Peyer's patch (tissue), 4 donors: ENCODE measurements at regions not wholly inside any gene's neighbourhood (a gene's known extent, or its start where the extent isn't known, plus 50 kb on each side); places are given as distances from the start of the nearest gene placed in this dataset.
"Not testable (repeated sequence)": the region's sequence is repeated elsewhere in the genome, so short reads cannot be mapped to it uniquely, and the experiment has no call there.

Experiments used
- CTCF ChIP-seq, 6 experiments: fragments of 450-650 bp in 4 of 6; fragments of 200-600 bp in 2 of 6; sonication (generic) in 1 of 6; IDR thresholded peaks; one replicate each; pipeline ENCODE4 v1.5.1; 2017 to 2019; ENCODE audit warnings: antibody characterized with exemption in 6 of 6, mild to moderate bottlenecking in 3 of 6, moderate library complexity in 1 of 6
- POLR2A ChIP-seq, 2 donors: fragments of 450-650 bp; IDR thresholded peaks; one replicate each; pipeline ENCODE4 v1.5.1; 2017; ENCODE audit warnings: antibody characterized with exemption in 2 of 2, mild to moderate bottlenecking in 2 of 2, moderate library complexity in 2 of 2

DNA sequence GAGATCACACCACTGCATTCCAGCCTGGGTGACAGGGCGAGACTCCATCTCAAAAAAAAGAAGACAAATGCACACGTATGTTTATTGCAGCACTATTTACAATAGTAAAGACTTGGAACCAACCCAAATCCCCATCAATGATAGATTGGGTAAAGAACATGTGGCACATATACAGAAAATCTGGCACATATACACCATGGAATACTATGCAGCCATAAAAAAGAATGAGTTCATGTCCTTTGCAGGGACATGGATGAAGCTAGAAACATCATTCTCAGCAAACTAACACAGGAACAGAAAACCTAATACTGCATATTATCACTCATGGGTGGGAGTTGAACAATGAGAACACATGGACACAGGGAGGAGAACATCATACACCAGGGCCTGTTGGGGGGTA lies 54.5 kb upstream of the KMT2E start:
- TF ChIP-seq CTCF, POLR2A (IDR thresholded peaks at IDR 0.05): not testable (repeated sequence)
